ENCODE measurements at regions not wholly inside any gene's neighbourhood (a gene's known extent, or its start where the extent isn't known, plus 50 kb on each side); places are given as distances from the start of the nearest gene placed in this dataset.

DNA sequence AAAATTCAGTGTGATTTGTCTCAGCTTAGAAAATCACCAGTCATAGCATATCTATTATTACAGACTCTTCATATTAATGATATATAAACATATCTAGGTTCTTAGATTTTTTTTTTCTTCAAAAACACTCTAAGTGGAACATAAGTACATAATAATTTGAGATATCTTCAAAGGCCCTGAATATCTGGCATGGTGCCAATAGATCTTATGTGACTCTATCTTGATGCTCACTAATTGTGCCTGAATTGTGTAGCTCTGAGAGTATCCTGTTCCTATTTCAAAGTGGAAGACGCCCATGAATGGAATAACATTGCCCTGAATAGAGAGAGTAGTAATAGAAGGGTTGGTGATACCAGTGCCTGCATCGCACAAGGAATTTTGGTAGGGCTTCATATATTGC, 1312.7 kb upstream of the USP15 start:
- POLR2A ChIA-PET = no interaction called here
- Histone ChIP-seq H3K27me3 (ENCODE audit: control insufficient read depth, insufficient read depth, low read length) (no peaks in the 10 kb centered on the region), H3K9me3 (ENCODE audit: control insufficient read depth, insufficient read depth, low read length) (peaks cover 2% of the 10 kb centered on the region; the same call in 1 of the 2 replicates), H3K27ac (ENCODE audit: low read depth, low read length) (no peak overlapping the region), H3K4me3 (ENCODE audit: low read depth, low read length) (no peak overlapping the region)
- no peak for DNase-seq (ENCODE audit: low read depth, low spot score)
- CTCF ChIA-PET = no interaction called here
- TF ChIP-seq, protein P1, sequence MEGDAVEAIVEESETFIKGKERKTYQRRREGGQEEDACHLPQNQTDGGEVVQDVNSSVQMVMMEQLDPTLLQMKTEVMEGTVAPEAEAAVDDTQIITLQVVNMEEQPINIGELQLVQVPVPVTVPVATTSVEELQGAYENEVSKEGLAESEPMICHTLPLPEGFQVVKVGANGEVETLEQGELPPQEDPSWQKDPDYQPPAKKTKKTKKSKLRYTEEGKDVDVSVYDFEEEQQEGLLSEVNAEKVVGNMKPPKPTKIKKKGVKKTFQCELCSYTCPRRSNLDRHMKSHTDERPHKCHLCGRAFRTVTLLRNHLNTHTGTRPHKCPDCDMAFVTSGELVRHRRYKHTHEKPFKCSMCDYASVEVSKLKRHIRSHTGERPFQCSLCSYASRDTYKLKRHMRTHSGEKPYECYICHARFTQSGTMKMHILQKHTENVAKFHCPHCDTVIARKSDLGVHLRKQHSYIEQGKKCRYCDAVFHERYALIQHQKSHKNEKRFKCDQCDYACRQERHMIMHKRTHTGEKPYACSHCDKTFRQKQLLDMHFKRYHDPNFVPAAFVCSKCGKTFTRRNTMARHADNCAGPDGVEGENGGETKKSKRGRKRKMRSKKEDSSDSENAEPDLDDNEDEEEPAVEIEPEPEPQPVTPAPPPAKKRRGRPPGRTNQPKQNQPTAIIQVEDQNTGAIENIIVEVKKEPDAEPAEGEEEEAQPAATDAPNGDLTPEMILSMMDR (IDR thresholded peaks at IDR 0.05; ENCODE audit: low read depth, low read length) = no peak

DNA sequence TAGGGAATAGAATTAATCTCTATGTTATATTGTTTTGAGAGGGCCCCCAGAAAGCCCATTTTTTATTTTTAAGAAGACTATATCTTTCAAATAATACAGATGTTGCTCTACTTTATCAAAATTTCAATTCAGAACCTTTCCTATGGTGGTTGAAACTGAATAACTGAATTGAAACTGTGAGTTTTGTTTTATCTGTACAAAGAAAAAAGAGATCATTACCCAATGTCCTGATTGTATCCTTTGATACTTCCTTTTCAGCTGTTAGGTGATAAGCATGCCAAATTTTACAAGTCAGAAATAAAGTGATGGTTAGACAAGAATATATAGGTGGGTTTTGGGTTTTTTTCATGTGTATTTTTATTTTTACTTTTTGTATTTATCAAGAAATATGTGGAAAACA, 1293.1 kb upstream of the USP15 start:
- Histone ChIP-seq H3K4me3 (ENCODE audit: low read depth, low read length) (no peak overlapping the region), H3K27me3 (ENCODE audit: control insufficient read depth, insufficient read depth, low read length) (no peaks in the 10 kb centered on the region), H3K27ac (ENCODE audit: low read depth, low read length) (no peak overlapping the region), H3K9me3 (ENCODE audit: control insufficient read depth, insufficient read depth, low read length) (no peaks in the 10 kb centered on the region; the same call in 1 of the 2 replicates)
- ChIA-PET POLR2A (no interaction called here), CTCF (no interaction called here)
- TF ChIP-seq, protein P1 (IDR thresholded peaks at IDR 0.05; ENCODE audit: low read depth, low read length) = no peak
- DNase-seq (ENCODE audit: low read depth, low spot score) = no peak

DNA sequence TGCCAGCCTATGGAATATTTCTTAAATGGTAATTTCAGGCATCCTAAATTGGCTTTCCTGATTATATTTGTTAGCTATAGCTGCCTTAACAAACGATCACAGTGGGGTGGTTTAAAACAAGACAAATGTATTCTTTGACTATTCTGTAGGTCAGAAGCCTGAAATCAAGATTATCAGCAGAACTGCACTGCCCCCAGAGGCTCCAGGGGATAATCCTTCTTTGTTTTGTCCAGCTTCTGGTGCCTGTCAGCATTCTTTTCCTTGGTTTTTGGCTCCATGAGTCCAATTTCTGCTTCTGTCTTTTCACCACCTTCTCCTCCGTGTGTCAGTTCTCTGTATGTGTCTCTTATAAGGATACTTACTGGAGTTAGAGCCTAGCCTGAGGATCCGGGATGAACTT, 1282.2 kb upstream of the USP15 start:
- H3K4me3 ChIP-seq (ENCODE audit: low read depth, low read length) = no peak overlapping the region
- POLR2A ChIA-PET = no interaction called here
- CTCF ChIA-PET = no interaction called here
- H3K27me3 ChIP-seq (ENCODE audit: control insufficient read depth, insufficient read depth, low read length) = no peaks in the 10 kb centered on the region
- TF ChIP-seq, protein P1 (IDR thresholded peaks at IDR 0.05; ENCODE audit: low read depth, low read length) = no peak
- no peaks in the 10 kb centered on the region for H3K9me3 ChIP-seq (ENCODE audit: control insufficient read depth, insufficient read depth, low read length)
- no peak overlapping the region for H3K27ac ChIP-seq (ENCODE audit: low read depth, low read length)
- DNase-seq (ENCODE audit: low read depth, low spot score) = no peak

DNA sequence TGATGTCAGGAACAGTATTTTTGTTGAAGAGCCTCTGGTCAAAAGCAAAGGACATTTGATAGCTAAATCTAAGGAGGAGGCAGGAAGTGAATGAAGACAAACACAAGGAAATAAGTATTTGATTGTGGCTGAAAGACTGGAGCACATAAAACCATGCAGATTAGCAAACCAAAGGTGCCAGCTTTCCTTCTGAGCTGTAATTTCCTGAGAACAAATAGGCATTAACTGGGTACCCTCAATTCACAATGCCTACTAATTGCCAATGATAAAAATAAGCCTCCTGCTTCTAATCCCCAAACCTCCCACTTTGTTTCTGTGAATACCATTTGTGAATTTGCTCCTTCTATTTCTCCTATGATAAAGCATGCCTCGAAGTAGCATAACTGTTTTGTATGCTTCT, 1279.6 kb upstream of the USP15 start:
- TF ChIP-seq, protein P1 (IDR thresholded peaks at IDR 0.05; ENCODE audit: low read depth, low read length) = no peak
- H3K4me3 ChIP-seq (ENCODE audit: low read depth, low read length) = no peak overlapping the region
- POLR2A ChIA-PET = no interaction called here
- H3K9me3 ChIP-seq (ENCODE audit: control insufficient read depth, insufficient read depth, low read length) = no peaks in the 10 kb centered on the region
- CTCF ChIA-PET = no interaction called here
- H3K27me3 ChIP-seq (ENCODE audit: control insufficient read depth, insufficient read depth, low read length) = no peaks in the 10 kb centered on the region
- no peak overlapping the region for H3K27ac ChIP-seq (ENCODE audit: low read depth, low read length)
- no peak for DNase-seq (ENCODE audit: low read depth, low spot score)

DNA sequence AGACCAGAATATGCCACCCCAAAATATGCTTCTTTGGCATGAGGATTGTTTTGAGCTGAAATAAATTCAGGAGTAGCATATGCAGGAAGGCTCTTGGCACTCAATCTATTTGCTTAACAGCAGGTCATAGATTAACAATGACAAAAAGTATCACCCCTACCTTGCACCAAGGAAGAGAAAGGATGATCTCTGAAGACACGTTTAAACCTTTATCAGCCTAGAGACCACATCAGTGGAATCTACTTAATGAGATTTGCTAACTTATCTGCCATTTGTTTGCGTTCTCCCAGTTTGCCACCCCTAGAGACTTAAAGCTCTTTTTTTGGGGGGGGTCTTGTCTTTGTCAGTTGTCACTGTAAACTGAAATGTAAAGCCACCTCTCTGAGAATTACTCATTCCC, 1278.7 kb upstream of the USP15 start:
- TF ChIP-seq, protein P1 (IDR thresholded peaks at IDR 0.05; ENCODE audit: low read depth, low read length) = no peak
- ChIA-PET POLR2A (no interaction called here), CTCF (no interaction called here)
- Histone ChIP-seq H3K27ac (ENCODE audit: low read depth, low read length) (no peak overlapping the region), H3K27me3 (ENCODE audit: control insufficient read depth, insufficient read depth, low read length) (no peaks in the 10 kb centered on the region), H3K4me3 (ENCODE audit: low read depth, low read length) (no peak overlapping the region), H3K9me3 (ENCODE audit: control insufficient read depth, insufficient read depth, low read length) (no peaks in the 10 kb centered on the region)
- no peak for DNase-seq (ENCODE audit: low read depth, low spot score)
